K562 (cell line): ENCODE measurements at regions not wholly inside any gene's neighbourhood (a gene's known extent, or its start where the extent isn't known, plus 50 kb on each side); places are given as distances from the start of the nearest gene placed in this dataset.

ENCODE experiments used
- BDP1 ChIP-seq: IDR thresholded peaks from 3 replicates; pipeline ENCODE4 v1.6.1; 2011; ENCODE audit not compliant: insufficient read length, insufficient read depth
- CREB1 ChIP-seq, 2 experiments: sonication (generic) in 1 of 2; formaldehyde crosslinking in 1 of 2; IDR thresholded peaks; 2 replicates each; pipeline versions ENCODE4 v1.6.1 to v1.8.0; 2012 to 2022; ENCODE audit warnings: inconsistent platforms in 1 of 2, mild to moderate bottlenecking in 1 of 2, missing genetic modification reagents in 1 of 2, moderate library complexity in 1 of 2
- CREB3 ChIP-seq: fragments of 450-650 bp; conservative IDR thresholded peaks from 2 replicates; pipeline ENCODE4 v1.6.1; 2016; ENCODE audit warnings: missing genetic modification characterization, low read depth, mild to moderate bottlenecking, missing compliant biosample characterization, moderate library complexity
- FOXK2 ChIP-seq, 2 experiments: fragments of 450-650 bp; IDR thresholded peaks in 1 of 2; conservative IDR thresholded peaks in 1 of 2; 2 replicates each; pipeline ENCODE4 v1.6.1; 2016; ENCODE audit warnings: low read depth in 2 of 2, mild to moderate bottlenecking in 1 of 2
- HCFC1 ChIP-seq: IDR thresholded peaks from 2 replicates; pipeline ENCODE4 v1.6.1; 2012; ENCODE audit warnings: low read depth, low read length, improper control_type of control experiment
- HES1 ChIP-seq: fragments of 450-650 bp; IDR thresholded peaks from 2 replicates; pipeline ENCODE4 v1.6.1; 2016; ENCODE audit warnings: low read depth, mild to moderate bottlenecking, moderate library complexity
- LEF1 ChIP-seq: fragments of 450-650 bp; IDR thresholded peaks from 2 replicates; pipeline ENCODE4 v1.6.1; 2016; ENCODE audit warnings: mild to moderate bottlenecking
- MBD1 ChIP-seq: fragments of 250-450 bp; sonication (Bioruptor Pico); IDR thresholded peaks from 2 replicates; pipeline ENCODE4 v1.8.0; 2022; ENCODE audit warnings: inconsistent platforms
- RBM34 ChIP-seq: fragments of 200-400 bp; formaldehyde crosslinking; IDR thresholded peaks from 2 replicates; pipeline ENCODE4 v1.6.1; 2018; ENCODE audit warnings: low read length, borderline replicate concordance; ENCODE audit not compliant: insufficient read depth
- ZNF121 ChIP-seq: sonication (generic); formaldehyde crosslinking; conservative IDR thresholded peaks from 2 replicates; pipeline ENCODE4 v1.8.0; 2022; ENCODE audit warnings: missing genetic modification reagents
- ZNF318 ChIP-seq, 2 experiments: fragments of 450-650 bp; IDR thresholded peaks; 2 replicates each; pipeline ENCODE4 v1.6.1; 2016; ENCODE audit warnings: mild to moderate bottlenecking in 2 of 2, borderline replicate concordance in 1 of 2, low read depth in 1 of 2, moderate library complexity in 1 of 2
- ZNF655 ChIP-seq: fragments of 250-450 bp; sonication (Bioruptor Pico); IDR thresholded peaks from 2 replicates; pipeline ENCODE4 v1.5.0; 2021
- ZNF778 ChIP-seq: fragments of 450-650 bp; formaldehyde crosslinking; IDR thresholded peaks from 2 replicates; pipeline ENCODE4 v1.4.0; 2020; ENCODE audit warnings: mild to moderate bottlenecking, moderate library complexity

- TF ChIP-seq ZNF318 (IDR thresholded peaks at IDR 0.05; ENCODE audit: borderline replicate concordance in 1 of 2, low read depth in 1 of 2) (peak in 1 of 2 experiments; percentile 31; a peak in 2 of 4 replicates), FOXK2 (conservative IDR thresholded peaks at IDR 0.05 in 1 of 2, IDR thresholded peaks at IDR 0.05 in 1 of 2; ENCODE audit: low read depth in 2 of 2) (peak; percentile 96 to 97), CREB1 (IDR thresholded peaks at IDR 0.05) (peak; percentile 92), CREB1 (CRISPR knock-in tag; IDR thresholded peaks at IDR 0.05) (peak; percentile 78), HES1 (peak; percentile 50; the same call in 1 of the 2 replicates), RBM34 (no peak), BDP1 (peak; percentile 59), ZNF121 (CRISPR knock-in tag) (no peak), CREB3 (tag) (0 out of 2 replicates have a peak, but pooled peaks have one; percentile 30), ZNF655 (CRISPR knock-in tag) (no peak), LEF1 (peak; percentile 53; the same call in 1 of the 2 replicates), HCFC1 (peak; percentile 56), ZNF778 (CRISPR knock-in tag) (no peak), MBD1 (CRISPR knock-in tag) (no peak)
These were observed 80.4 kb upstream of the ZNF184 start (continued) for GRCh38 chr6:27553123-27553904.
